ENCODE measurements at regions not wholly inside any gene's neighbourhood (a gene's known extent, or its start where the extent isn't known, plus 50 kb on each side); places are given as distances from the start of the nearest gene placed in this dataset.

- TF ChIP-seq CTCF (IDR thresholded peaks at IDR 0.05) (no peak), POLR2AphosphoS5 (IDR thresholded peaks at IDR 0.05) (no peak)
These were observed 233.6 kb downstream of the KCNE4 start for GRCh38 chr2:223285370-223286265.

Measured in breast epithelium (tissue), 3 donors.